ENCODE measurements at regions not wholly inside any gene's neighbourhood (a gene's known extent, or its start where the extent isn't known, plus 50 kb on each side); places are given as distances from the start of the nearest gene placed in this dataset.
"Not testable (repeated sequence)": the region's sequence is repeated elsewhere in the genome, so short reads cannot be mapped to it uniquely, and the experiment has no call there.

- FAIRE-seq (no peak), DNase-seq (no peak)
- 50 to 81% (median 69%) methylated on average over 6 of the region's 6 CpGs for WGBS, 3 donors
- Histone ChIP-seq H3K9me3 (ENCODE audit: control insufficient read depth in 2 of 2, insufficient read depth in 1 of 2, low read depth in 1 of 2, low read length in 1 of 2) (no peaks in the 10 kb centered on the region), H3K27ac (ENCODE audit: low read depth in 1 of 3, low read length in 2 of 3) (no peak overlapping the region), H3K4me3 (ENCODE audit: low read depth in 1 of 3, low read length in 3 of 3) (no peak overlapping the region), H3K36me3 (ENCODE audit: control insufficient read depth in 3 of 3, insufficient read depth in 2 of 3, low read depth in 1 of 3, low read length in 3 of 3) (no peaks in the 10 kb centered on the region), H3K27me3 (ENCODE audit: control insufficient read depth in 3 of 3, insufficient read depth in 3 of 3, low read length in 3 of 3) (peaks cover 0 to 3% (median 0%) of the 10 kb centered on the region in 3 donors), H3K4me1 (ENCODE audit: control insufficient read depth in 3 of 3, insufficient read depth in 2 of 3, low read depth in 1 of 3, low read length in 2 of 3) (peaks cover 0 to 27% (median 0%) of the 10 kb centered on the region in 3 donors)
Observed at GRCh38 chr9:110027671-110028081, 180.3 kb downstream of the C9orf152 start.

GRCh38 chr9:110028271-110028670 is 179.7 kb downstream of the C9orf152 start:
- H3K27ac ChIP-seq (ENCODE audit: low read depth in 1 of 3, low read length in 2 of 3), result peak overlapping the region in 1 of 3 donors; percentile 56
- H3K27me3 ChIP-seq (ENCODE audit: control insufficient read depth in 3 of 3, insufficient read depth in 3 of 3, low read length in 3 of 3), result peaks cover 0 to 3% (median 0%) of the 10 kb centered on the region in 3 donors
- H3K4me1 ChIP-seq (ENCODE audit: control insufficient read depth in 3 of 3, insufficient read depth in 2 of 3, low read depth in 1 of 3, low read length in 2 of 3), result peaks cover 0 to 27% (median 0%) of the 10 kb centered on the region in 3 donors
- H3K9me3 ChIP-seq (ENCODE audit: control insufficient read depth in 2 of 2, insufficient read depth in 1 of 2, low read depth in 1 of 2, low read length in 1 of 2), result no peaks in the 10 kb centered on the region
- no peaks in the 10 kb centered on the region for H3K36me3 ChIP-seq (ENCODE audit: control insufficient read depth in 3 of 3, insufficient read depth in 2 of 3, low read depth in 1 of 3, low read length in 3 of 3)
- FAIRE-seq (no peak), DNase-seq (no peak)
- H3K4me3 ChIP-seq (ENCODE audit: low read depth in 1 of 3, low read length in 3 of 3), result no peak overlapping the region
- 67 to 77% (median 69%) methylated on average over 5 of the region's 5 CpGs for WGBS, 3 donors

DNA sequence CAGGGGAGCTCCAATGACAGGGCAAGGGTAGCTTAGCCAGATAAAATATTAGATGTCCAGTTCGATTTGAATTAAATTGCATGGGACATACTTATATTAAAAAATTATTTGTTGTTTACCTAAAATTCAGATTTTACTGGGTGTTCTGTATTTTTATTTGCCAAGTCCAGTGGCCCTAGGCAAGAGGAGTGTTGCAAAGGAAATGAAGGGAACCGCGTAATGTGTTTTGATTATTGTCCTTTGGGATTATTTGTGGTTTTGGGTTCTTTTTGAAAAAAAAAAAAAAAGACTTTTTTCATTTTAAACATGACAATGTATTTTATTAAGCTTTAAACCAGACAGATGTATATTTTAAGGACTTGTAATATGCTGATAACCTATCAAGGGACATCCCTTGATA is 179.3 kb downstream of the C9orf152 start:
- FAIRE-seq (no peak), DNase-seq (no peak)
- H3K27me3 ChIP-seq (ENCODE audit: control insufficient read depth in 3 of 3, insufficient read depth in 3 of 3, low read length in 3 of 3), result peaks cover 0 to 3% (median 0%) of the 10 kb centered on the region in 3 donors
- H3K9me3 ChIP-seq (ENCODE audit: control insufficient read depth in 2 of 2, insufficient read depth in 1 of 2, low read depth in 1 of 2, low read length in 1 of 2), result no peaks in the 10 kb centered on the region
- peaks cover 0 to 27% (median 0%) of the 10 kb centered on the region in 3 donors for H3K4me1 ChIP-seq (ENCODE audit: control insufficient read depth in 3 of 3, insufficient read depth in 2 of 3, low read depth in 1 of 3, low read length in 2 of 3)
- H3K4me3 ChIP-seq (ENCODE audit: low read depth in 1 of 3, low read length in 3 of 3), result no peak overlapping the region
- H3K36me3 ChIP-seq (ENCODE audit: control insufficient read depth in 3 of 3, insufficient read depth in 2 of 3, low read depth in 1 of 3, low read length in 3 of 3), result no peaks in the 10 kb centered on the region
- WGBS, 3 donors, result 83 to 96% (median 85%) methylated on average over 3 of the region's 3 CpGs
- H3K27ac ChIP-seq (ENCODE audit: low read depth in 1 of 3, low read length in 2 of 3), result no peak overlapping the region

DNA sequence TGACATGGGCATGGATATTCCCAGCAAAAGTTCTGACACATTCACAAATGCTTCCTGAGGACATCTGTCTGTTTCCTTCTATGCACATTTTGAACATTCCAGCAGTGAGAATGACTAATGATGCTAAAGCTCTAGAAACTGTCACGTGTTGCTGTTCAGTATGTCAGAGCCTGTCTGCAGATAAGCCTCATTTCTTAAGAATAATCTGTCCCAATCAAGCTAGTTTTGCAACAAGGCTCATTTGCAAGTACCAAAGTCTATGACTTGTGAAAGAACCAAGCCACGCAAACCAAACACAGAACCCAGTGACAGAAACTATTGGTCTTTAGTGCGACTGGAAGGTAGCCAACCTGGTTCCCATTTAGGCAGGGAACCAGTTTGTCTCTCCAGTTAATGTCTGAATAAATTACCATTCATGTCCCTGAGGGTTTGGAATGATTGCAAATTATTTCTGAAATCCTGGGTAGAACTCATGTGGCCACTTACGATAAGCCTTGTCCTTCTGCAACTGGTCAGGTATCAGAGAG is 178.5 kb downstream of the C9orf152 start:
- FAIRE-seq, result no peak
- peaks cover 0 to 3% (median 0%) of the 10 kb centered on the region in 3 donors for H3K27me3 ChIP-seq (ENCODE audit: control insufficient read depth in 3 of 3, insufficient read depth in 3 of 3, low read length in 3 of 3)
- WGBS, 3 donors, result 13 to 41% (median 19%) methylated on average over 4 of the region's 4 CpGs
- peak; percentile 79 to 90 for DNase-seq
- H3K36me3 ChIP-seq (ENCODE audit: control insufficient read depth in 3 of 3, insufficient read depth in 2 of 3, low read depth in 1 of 3, low read length in 3 of 3), result no peaks in the 10 kb centered on the region
- peak overlapping the region in 2 of 3 donors; percentile 34 to 74 for H3K27ac ChIP-seq (ENCODE audit: low read depth in 1 of 3, low read length in 2 of 3)
- H3K4me1 ChIP-seq (ENCODE audit: control insufficient read depth in 3 of 3, insufficient read depth in 2 of 3, low read depth in 1 of 3, low read length in 2 of 3), result peaks cover 0 to 27% (median 0%) of the 10 kb centered on the region in 3 donors
- H3K4me3 ChIP-seq (ENCODE audit: low read depth in 1 of 3, low read length in 3 of 3), result no peak overlapping the region
- no peaks in the 10 kb centered on the region for H3K9me3 ChIP-seq (ENCODE audit: control insufficient read depth in 2 of 2, insufficient read depth in 1 of 2, low read depth in 1 of 2, low read length in 1 of 2)

DNA sequence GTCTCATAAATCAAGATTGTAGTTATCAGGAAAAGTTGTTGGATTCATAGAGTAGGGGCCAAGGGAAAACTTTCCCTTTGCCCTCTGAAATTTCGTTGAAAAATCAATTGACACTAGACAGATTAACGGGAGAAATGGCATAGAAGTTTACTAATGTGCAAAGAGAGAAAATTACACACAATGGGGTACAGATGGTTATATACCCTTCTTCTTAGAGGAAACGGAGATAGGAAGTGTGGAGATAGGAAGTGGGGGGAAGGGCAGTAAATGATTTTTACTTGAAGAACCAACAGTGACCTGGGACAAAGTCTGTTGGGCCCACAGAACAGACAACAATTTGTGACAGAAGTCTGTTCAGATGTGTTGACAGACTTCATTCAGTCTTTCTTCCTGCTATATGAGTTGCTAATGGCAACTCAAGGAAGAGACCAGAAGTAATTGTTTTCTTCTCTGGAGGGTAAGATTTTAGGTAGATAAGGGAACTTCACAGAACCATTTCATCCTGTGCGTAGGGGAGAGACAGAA is 177.9 kb downstream of the C9orf152 start:
- no peaks in the 10 kb centered on the region for H3K36me3 ChIP-seq (ENCODE audit: control insufficient read depth in 3 of 3, insufficient read depth in 2 of 3, low read depth in 1 of 3, low read length in 3 of 3)
- FAIRE-seq, result no peak
- H3K4me3 ChIP-seq (ENCODE audit: low read depth in 1 of 3, low read length in 3 of 3), result no peak overlapping the region
- WGBS, 3 donors, result 27 to 56% (median 31%) methylated on average over 4 of the region's 4 CpGs
- DNase-seq, result no peak
- H3K4me1 ChIP-seq (ENCODE audit: control insufficient read depth in 3 of 3, insufficient read depth in 2 of 3, low read depth in 1 of 3, low read length in 2 of 3), result peaks cover 0 to 27% (median 0%) of the 10 kb centered on the region in 3 donors
- no peaks in the 10 kb centered on the region for H3K9me3 ChIP-seq (ENCODE audit: control insufficient read depth in 2 of 2, insufficient read depth in 1 of 2, low read depth in 1 of 2, low read length in 1 of 2)
- H3K27me3 ChIP-seq (ENCODE audit: control insufficient read depth in 3 of 3, insufficient read depth in 3 of 3, low read length in 3 of 3), result peaks cover 0 to 3% (median 0%) of the 10 kb centered on the region in 3 donors
- H3K27ac ChIP-seq (ENCODE audit: low read depth in 1 of 3, low read length in 2 of 3), result peak overlapping the region in 2 of 3 donors; percentile 34 to 74

GRCh38 chr9:110030632-110031031 is 177.3 kb downstream of the C9orf152 start:
- Histone ChIP-seq H3K36me3 (ENCODE audit: control insufficient read depth in 3 of 3, insufficient read depth in 2 of 3, low read depth in 1 of 3, low read length in 3 of 3) (no peaks in the 10 kb centered on the region), H3K4me1 (ENCODE audit: control insufficient read depth in 3 of 3, insufficient read depth in 2 of 3, low read depth in 1 of 3, low read length in 2 of 3) (peaks cover 0 to 27% (median 0%) of the 10 kb centered on the region in 3 donors), H3K27me3 (ENCODE audit: control insufficient read depth in 3 of 3, insufficient read depth in 3 of 3, low read length in 3 of 3) (peaks cover 0 to 3% (median 0%) of the 10 kb centered on the region in 3 donors), H3K4me3 (ENCODE audit: low read depth in 1 of 3, low read length in 3 of 3) (no peak overlapping the region), H3K27ac (ENCODE audit: low read depth in 1 of 3, low read length in 2 of 3) (peak overlapping the region in 1 of 3 donors; percentile 74), H3K9me3 (ENCODE audit: control insufficient read depth in 2 of 2, insufficient read depth in 1 of 2, low read depth in 1 of 2, low read length in 1 of 2) (no peaks in the 10 kb centered on the region)
- DNase-seq (no peak), FAIRE-seq (no peak)
- 93 to 96% (median 94%) methylated on average over 3 of the region's 3 CpGs for WGBS, 3 donors

GRCh38 chr9:110031511-110032173 is 176.3 kb downstream of the C9orf152 start:
- Histone ChIP-seq H3K27me3 (ENCODE audit: control insufficient read depth in 3 of 3, insufficient read depth in 3 of 3, low read length in 3 of 3) (peaks cover 0 to 3% (median 0%) of the 10 kb centered on the region in 3 donors), H3K4me3 (ENCODE audit: low read depth in 1 of 3, low read length in 3 of 3) (no peak overlapping the region), H3K9me3 (ENCODE audit: control insufficient read depth in 2 of 2, insufficient read depth in 1 of 2, low read depth in 1 of 2, low read length in 1 of 2) (no peaks in the 10 kb centered on the region), H3K36me3 (ENCODE audit: control insufficient read depth in 3 of 3, insufficient read depth in 2 of 3, low read depth in 1 of 3, low read length in 3 of 3) (no peaks in the 10 kb centered on the region), H3K4me1 (ENCODE audit: control insufficient read depth in 3 of 3, insufficient read depth in 2 of 3, low read depth in 1 of 3, low read length in 2 of 3) (peaks cover 0 to 27% (median 0%) of the 10 kb centered on the region in 3 donors), H3K27ac (ENCODE audit: low read depth in 1 of 3, low read length in 2 of 3) (no peak overlapping the region)
- FAIRE-seq (no peak), DNase-seq (no peak)
- 67 to 86% (median 81%) methylated on average over 3 of the region's 3 CpGs for WGBS, 3 donors

- DNase-seq; FAIRE-seq; H3K27me3 ChIP-seq (ENCODE audit: control insufficient read depth in 3 of 3, insufficient read depth in 3 of 3, low read length in 3 of 3); H3K4me3 ChIP-seq (ENCODE audit: low read depth in 1 of 3, low read length in 3 of 3); H3K27ac ChIP-seq (ENCODE audit: low read depth in 1 of 3, low read length in 2 of 3); H3K36me3 ChIP-seq (ENCODE audit: control insufficient read depth in 3 of 3, insufficient read depth in 2 of 3, low read depth in 1 of 3, low read length in 3 of 3); H3K9me3 ChIP-seq (ENCODE audit: control insufficient read depth in 2 of 2, insufficient read depth in 1 of 2, low read depth in 1 of 2, low read length in 1 of 2): not testable (repeated sequence)
- WGBS, 3 donors, result 92 to 96% (median 93%) methylated on average over 7 of the region's 7 CpGs
- H3K4me1 ChIP-seq (ENCODE audit: control insufficient read depth in 3 of 3, insufficient read depth in 2 of 3, low read depth in 1 of 3, low read length in 2 of 3), result peaks cover 0 to 27% (median 0%) of the 10 kb centered on the region in 3 donors
Observed at GRCh38 chr9:110032532-110032931, 175.4 kb downstream of the C9orf152 start.

Data from small intestine (tissue), 7 donors.